ENCODE measurements at regions not wholly inside any gene's neighbourhood (a gene's known extent, or its start where the extent isn't known, plus 50 kb on each side); places are given as distances from the start of the nearest gene placed in this dataset.

DNA sequence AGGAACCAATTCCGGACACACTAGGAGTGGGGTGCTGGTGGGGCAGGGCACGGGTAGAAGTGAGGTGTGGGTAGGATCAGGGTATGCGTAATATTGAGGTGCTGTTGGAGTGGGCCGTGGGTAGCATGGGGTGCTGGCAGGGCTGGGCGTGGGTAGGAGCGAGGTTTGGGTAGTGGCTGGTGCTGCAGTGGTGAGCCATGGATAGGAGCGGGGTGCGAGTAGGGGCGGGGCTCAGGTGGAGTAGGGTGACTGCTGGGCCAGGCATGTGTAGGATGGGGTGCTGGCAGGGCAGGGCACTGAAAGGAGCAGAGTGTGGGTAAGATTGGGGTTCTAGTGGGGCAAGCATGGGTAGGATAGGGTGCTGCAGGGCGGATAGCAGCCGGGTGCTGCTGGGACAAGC is 114.2 kb upstream of the DUSP22 start:
- no peak for TF ChIP-seq ZNF121 (tag by site-specific recombination; IDR thresholded peaks at IDR 0.05)
- TF ChIP-seq, protein P1, sequence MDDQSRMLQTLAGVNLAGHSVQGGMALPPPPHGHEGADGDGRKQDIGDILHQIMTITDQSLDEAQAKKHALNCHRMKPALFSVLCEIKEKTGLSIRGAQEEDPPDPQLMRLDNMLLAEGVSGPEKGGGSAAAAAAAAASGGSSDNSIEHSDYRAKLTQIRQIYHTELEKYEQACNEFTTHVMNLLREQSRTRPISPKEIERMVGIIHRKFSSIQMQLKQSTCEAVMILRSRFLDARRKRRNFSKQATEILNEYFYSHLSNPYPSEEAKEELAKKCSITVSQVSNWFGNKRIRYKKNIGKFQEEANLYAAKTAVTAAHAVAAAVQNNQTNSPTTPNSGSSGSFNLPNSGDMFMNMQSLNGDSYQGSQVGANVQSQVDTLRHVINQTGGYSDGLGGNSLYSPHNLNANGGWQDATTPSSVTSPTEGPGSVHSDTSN (CRISPR knock-in tag; IDR thresholded peaks at IDR 0.05) = no peak
- TF ChIP-seq, protein P2, sequence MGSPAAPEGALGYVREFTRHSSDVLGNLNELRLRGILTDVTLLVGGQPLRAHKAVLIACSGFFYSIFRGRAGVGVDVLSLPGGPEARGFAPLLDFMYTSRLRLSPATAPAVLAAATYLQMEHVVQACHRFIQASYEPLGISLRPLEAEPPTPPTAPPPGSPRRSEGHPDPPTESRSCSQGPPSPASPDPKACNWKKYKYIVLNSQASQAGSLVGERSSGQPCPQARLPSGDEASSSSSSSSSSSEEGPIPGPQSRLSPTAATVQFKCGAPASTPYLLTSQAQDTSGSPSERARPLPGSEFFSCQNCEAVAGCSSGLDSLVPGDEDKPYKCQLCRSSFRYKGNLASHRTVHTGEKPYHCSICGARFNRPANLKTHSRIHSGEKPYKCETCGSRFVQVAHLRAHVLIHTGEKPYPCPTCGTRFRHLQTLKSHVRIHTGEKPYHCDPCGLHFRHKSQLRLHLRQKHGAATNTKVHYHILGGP (tag by site-specific recombination; IDR thresholded peaks at IDR 0.05) = no peak
- TF ChIP-seq ZNF274 (IDR thresholded peaks at IDR 0.05; ENCODE audit: low read length) = no peak
- no peak for TF ChIP-seq ZNF274 (tag by site-specific recombination; IDR thresholded peaks at IDR 0.05; ENCODE audit: borderline replicate concordance)
- TF ChIP-seq CTCF (tag by site-specific recombination; IDR thresholded peaks at IDR 0.05) = no peak
- TF ChIP-seq ZNF114 (tag by site-specific recombination; IDR thresholded peaks at IDR 0.05) = no peak
- TF ChIP-seq, protein P3, sequence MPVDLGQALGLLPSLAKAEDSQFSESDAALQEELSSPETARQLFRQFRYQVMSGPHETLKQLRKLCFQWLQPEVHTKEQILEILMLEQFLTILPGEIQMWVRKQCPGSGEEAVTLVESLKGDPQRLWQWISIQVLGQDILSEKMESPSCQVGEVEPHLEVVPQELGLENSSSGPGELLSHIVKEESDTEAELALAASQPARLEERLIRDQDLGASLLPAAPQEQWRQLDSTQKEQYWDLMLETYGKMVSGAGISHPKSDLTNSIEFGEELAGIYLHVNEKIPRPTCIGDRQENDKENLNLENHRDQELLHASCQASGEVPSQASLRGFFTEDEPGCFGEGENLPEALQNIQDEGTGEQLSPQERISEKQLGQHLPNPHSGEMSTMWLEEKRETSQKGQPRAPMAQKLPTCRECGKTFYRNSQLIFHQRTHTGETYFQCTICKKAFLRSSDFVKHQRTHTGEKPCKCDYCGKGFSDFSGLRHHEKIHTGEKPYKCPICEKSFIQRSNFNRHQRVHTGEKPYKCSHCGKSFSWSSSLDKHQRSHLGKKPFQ (tag by site-specific recombination; IDR thresholded peaks at IDR 0.05) = no peak
- no peak for TF ChIP-seq ZNF701 (tag by site-specific recombination; IDR thresholded peaks at IDR 0.05)
- TF ChIP-seq ZNF558 (tag by site-specific recombination; IDR thresholded peaks at IDR 0.05) = no peak
- no peak for TF ChIP-seq KLF16 (tag by site-specific recombination; IDR thresholded peaks at IDR 0.05)

All from HEK293 (cell line).